Fibroblast of pulmonary artery (primary cell): ENCODE measurements at regions not wholly inside any gene's neighbourhood (a gene's known extent, or its start where the extent isn't known, plus 50 kb on each side); places are given as distances from the start of the nearest gene placed in this dataset.

Experiments
- DNase-seq: peaks from one replicate; pipeline ENCODE4 v3.0.0-alpha.2; 2010; ENCODE audit warnings: low read depth
- H3K4me3 ChIP-seq: replicated peaks from 2 replicates; pipeline ENCODE4 v1.5.1; 2011; ENCODE audit warnings: low read depth, mild to moderate bottlenecking, control low read depth, low read length, moderate library complexity
- CTCF ChIP-seq: IDR thresholded peaks from 2 replicates; pipeline ENCODE4 v1.5.1; 2011; ENCODE audit warnings: mild to moderate bottlenecking, control low read depth, low read length, inconsistent platforms; ENCODE audit errors: missing control alignments

GRCh38 chr20:10134176-10134575 lies 84.5 kb upstream of the SNAP25 start:
- no peak overlapping the region for H3K4me3 ChIP-seq
- no peak for TF ChIP-seq CTCF
- DNase-seq = no peak

- no peak for TF ChIP-seq CTCF
- H3K4me3 ChIP-seq = no peak overlapping the region
- no peak for DNase-seq
These were observed 83.2 kb upstream of the SNAP25 start for GRCh38 chr20:10135438-10135837.

- DNase-seq = no peak
- no peak for TF ChIP-seq CTCF
- H3K4me3 ChIP-seq = no peak overlapping the region
These were observed 81.6 kb upstream of the SNAP25 start for GRCh38 chr20:10137032-10137431.

- H3K4me3 ChIP-seq = no peak overlapping the region
- DNase-seq = no peak
- TF ChIP-seq CTCF = no peak
These were observed 81.1 kb upstream of the SNAP25 start for GRCh38 chr20:10137533-10137932.

GRCh38 chr20:10157549-10157948 lies 61.1 kb upstream of the SNAP25 start:
- no peak for DNase-seq
- no peak overlapping the region for H3K4me3 ChIP-seq
- no peak for TF ChIP-seq CTCF

- no peak overlapping the region for H3K4me3 ChIP-seq
- DNase-seq = no peak
- TF ChIP-seq CTCF = no peak
These were observed 51.6 kb upstream of the SNAP25 start for GRCh38 chr20:10167040-10167439.

GRCh38 chr20:10167594-10167993 lies 51.0 kb upstream of the SNAP25 start:
- no peak for DNase-seq
- TF ChIP-seq CTCF = no peak
- no peak overlapping the region for H3K4me3 ChIP-seq
